UCSD-AML1 (cell line): ENCODE measurements at regions not wholly inside any gene's neighbourhood (a gene's known extent, or its start where the extent isn't known, plus 50 kb on each side); places are given as distances from the start of the nearest gene placed in this dataset.
"Not testable (repeated sequence)": the region's sequence is repeated elsewhere in the genome, so short reads cannot be mapped to it uniquely, and the experiment has no call there.

ENCODE experiments used
- DNase-seq: peaks from one replicate; lab custom pipeline; 2025; ENCODE audit not compliant: unreplicated experiment; lab: John Stamatoyannopoulos, UW

GRCh38 chr4:128688846-128689437 is 120.6 kb upstream of the JADE1 start:
- no peak for DNase-seq

GRCh38 chr4:128688033-128688721 is 121.3 kb upstream of the JADE1 start:
- DNase-seq: no peak

GRCh38 chr4:128686810-128687209 is 122.7 kb upstream of the JADE1 start:
- DNase-seq: no peak

DNA sequence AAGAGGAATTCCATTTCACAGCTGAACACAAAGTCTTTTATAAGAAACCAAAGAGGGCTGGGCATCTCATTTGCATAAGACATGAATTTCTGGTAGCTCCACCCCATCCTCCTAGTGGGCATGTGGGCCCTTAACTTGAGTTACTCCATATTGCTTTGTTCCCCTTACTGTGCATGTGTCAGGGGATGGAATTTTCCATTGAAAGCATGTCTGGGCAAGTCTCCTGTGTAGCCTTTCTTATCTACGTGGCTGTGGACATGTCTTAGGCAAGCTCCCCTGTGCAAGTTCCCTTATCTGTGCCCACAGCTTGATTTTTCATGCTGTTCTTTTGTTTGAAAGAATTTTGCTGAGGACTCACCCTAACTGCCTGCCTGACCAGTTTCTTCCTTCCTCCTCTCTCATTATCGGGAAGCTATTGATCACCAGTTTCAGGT is 123.5 kb upstream of the JADE1 start:
- no peak for DNase-seq

DNA sequence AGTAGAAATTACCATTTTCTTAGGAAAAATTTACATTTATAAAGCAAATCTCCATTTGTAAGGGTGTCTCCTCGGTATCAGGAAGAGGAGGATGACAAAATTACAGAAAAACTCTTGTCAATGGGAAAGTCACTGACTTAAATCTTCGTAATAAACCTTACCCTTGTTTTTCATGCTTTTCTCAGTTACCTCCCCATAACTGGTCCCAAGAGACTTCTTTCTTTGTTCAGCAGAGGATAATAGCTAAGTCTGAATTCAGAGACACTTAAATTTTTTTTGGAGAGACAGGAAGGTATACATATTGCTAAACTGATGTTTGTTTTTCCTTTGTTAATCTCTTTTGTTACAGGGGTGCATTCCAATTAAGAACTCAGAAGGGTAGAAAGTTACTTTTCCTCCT is 125.5 kb upstream of the JADE1 start:
- no peak for DNase-seq

- DNase-seq: no peak
These were observed 126.4 kb upstream of the JADE1 start for GRCh38 chr4:128682942-128683666.

GRCh38 chr4:128676095-128676494 is 133.4 kb upstream of the JADE1 start:
- DNase-seq: no peak

- no peak for DNase-seq
These were observed 134.4 kb upstream of the JADE1 start for GRCh38 chr4:128675083-128675482.

GRCh38 chr4:128673159-128673558 is 136.3 kb upstream of the JADE1 start:
- DNase-seq: not testable (repeated sequence)

DNA sequence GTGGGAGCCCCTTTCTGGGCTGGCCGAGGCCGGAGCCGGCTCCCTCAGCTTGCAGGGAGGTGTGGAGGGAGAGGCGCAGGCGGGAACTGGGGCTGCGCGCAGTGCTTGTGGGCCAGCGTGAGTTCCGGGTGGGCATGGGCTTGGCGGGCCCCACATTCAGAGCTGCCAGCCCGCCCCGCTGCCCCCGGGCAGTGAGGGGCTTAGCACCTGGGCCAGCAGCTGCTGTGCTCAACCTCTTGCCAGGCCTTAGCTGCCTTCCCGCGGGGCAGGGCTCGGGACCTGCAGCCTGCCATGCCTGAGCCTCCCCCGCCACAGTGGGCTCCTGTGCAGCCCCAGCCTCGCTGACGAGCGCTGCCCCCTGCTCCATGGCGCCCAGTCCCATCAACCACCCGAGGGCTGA is 136.9 kb upstream of the JADE1 start:
- not testable (repeated sequence) for DNase-seq

DNA sequence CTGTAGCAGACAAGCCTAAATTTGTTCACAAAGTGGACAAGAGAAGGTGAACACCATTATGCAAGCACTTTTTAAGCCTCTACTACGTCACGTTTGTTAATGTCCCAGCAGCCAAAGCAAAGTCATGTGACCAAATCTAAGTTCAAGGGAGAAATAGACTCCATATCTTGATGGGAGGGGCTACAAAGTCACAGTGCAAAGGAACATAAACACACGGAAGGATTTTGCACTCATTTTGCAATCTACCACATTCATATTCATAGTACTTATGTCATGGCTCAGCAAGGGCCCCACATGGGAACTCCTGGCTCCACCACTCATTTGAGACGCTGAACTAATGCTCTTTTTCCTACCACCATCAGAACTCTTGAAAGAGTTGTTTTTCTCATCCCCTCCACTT is 139.0 kb upstream of the JADE1 start:
- no peak for DNase-seq

DNA sequence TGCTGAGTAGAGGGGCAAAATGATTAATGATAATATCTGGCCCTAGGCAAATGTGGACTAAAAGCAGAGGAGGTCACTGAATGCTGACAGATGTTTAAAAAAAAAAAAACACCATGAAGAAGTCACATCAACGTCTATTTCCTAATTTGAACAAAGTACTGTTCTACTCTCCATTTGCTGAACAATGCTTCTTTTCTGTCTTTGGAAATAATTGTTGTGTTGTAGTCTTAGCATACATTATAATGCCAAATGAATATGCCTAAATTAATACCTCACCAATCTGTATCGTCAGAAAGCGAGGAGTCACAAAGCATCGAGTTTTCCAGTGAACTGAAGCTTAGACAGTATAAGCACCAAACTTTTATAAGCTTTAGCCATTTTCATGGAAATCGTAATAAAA is 140.9 kb upstream of the JADE1 start:
- no peak for DNase-seq

DNA sequence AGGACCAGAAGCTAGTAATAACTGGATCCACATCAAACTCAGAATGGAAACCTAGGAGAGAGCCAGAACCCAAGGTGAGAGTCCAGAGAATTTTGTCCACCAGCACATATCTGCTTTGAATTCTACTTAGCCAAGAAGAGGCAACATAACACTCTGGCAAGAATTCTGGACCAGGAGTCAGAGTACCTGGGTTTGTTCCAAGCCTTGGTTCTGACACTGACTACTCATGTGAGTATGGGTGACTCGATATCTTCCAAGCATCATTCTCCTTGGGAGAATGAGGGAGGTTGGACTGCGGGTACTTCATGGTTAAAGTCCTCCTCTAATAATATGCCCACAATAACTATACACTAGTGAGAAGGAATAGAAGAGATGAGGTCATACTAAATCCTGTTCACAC is 144.0 kb upstream of the JADE1 start:
- no peak for DNase-seq

GRCh38 chr4:128663325-128663724 is 146.2 kb upstream of the JADE1 start:
- no peak for DNase-seq

GRCh38 chr4:128661479-128661878 is 148.0 kb upstream of the JADE1 start:
- no peak for DNase-seq

- no peak for DNase-seq
These were observed 148.9 kb upstream of the JADE1 start for GRCh38 chr4:128660361-128661215.

DNA sequence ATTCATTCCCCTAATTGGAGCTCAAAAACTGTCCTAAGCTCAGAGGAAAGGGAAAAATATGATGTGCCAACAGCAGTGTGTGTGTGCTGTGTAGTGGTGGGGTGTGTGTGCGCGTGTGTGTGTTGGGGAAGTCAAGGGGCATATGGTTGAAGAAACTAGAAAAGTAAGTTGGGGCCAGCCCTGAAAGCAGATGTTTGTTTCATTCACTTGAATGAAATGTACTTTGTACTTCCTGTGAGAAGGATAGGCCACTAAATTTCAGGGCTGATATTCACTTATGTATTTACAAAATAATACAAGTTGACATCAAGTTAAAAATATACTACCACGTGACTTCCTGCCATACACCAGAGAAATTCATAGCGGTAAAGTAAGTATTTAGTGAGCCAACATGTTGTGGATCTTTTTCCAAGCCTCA is 151.3 kb upstream of the JADE1 start:
- no peak for DNase-seq

DNA sequence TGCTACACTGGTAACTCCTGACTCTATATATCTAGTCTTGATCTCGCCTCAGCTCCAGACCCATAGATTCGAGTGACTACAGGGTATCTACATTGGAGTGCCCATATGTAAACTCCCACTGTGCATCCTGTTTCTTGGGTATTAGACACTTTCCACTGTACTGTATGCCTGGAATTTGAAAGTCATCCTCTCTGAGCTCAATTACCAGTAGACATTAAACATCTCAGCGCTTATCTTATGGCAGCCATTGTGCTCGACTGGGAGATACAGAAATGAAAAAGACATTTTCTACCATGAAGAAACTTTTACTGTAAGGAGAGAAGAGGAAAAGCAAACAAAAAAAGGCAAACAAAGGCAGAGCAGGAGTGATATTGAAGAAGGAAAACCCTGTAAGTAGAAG is 151.9 kb upstream of the JADE1 start:
- no peak for DNase-seq

DNA sequence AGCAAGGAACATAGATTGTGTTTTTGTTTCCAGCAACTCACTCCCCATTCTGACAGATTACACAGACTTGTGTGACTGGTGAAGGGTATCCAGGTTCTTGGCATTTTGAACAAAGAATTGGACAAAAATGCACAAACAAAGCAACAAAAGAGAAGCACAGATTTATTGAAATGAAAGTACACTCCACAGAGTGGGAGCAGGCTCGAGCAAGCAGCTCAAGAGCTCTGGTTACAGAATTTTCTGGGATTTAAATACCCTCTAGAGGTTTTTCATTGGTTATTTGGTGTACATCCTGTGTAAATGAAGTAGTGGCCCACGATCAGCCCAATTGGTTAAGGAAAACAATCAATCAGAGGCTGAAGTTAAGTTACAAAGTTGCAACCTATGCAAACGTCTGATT is 155.0 kb upstream of the JADE1 start:
- DNase-seq: no peak

DNA sequence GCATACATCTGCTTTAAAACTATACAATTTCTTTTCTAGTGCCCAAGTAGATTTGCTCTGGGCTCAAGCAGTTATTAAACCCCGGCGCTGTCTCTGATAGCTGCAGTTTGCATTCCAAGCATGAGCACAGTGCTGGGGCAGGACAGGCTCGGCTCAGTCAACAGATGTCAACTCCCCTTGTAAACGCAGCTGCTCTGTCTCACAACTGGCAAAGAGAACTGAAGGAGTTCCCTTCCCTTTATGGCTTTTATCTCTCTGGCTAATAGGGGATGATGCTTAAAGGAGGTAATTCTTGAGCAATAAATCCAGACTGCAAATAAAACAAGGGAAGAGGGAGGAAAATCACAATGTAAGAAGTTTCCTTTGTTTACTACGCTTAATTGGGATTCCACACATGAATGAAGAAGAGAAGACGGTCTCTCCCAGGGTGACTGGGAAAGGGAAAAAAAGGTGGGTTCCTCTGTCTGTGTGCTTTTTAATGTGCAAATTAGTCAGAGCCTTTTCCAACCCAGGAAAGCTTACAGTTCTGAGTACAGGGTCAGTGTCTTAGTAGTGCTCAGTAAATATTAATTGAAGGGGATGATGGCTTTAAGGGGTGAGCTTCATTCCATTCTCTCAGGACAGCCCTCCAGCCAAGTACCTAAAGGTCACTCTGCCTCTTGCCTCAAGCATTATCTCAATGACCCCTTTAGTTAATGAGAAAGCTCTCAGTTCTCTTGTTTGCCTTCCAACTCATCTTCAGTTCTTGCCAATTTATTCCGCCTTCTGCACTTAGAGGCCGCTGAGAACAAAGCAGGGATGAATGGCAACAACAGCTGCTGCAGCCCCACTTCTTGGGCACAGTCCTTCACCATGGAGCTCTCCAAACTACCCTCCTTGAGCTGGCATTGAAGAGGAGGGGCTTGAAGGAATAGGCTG is 155.7 kb upstream of the JADE1 start:
- no peak for DNase-seq
